ENCODE measurements at regions not wholly inside any gene's neighbourhood (a gene's known extent, or its start where the extent isn't known, plus 50 kb on each side); places are given as distances from the start of the nearest gene placed in this dataset.

- intact Hi-C loops (cut with micrococcal nuclease): loop anchor here (2.0 kb wide), 1 partner anchor 225 kb away; no protein-coding TSS in a partner anchor
- no peak for DNase-seq
- ATAC-seq (ENCODE audit: low read depth): no peak
- no peak for TF ChIP-seq CTCF (IDR thresholded peaks at IDR 0.05)
- H3K4me1 Mint-ChIP-seq: no peaks in the 10 kb centered on the region
- CTCF ChIA-PET: interaction anchor here (1.3 kb wide), 1 partner anchor 84 kb away, joined by 3 read pairs; no protein-coding TSS in a partner anchor
- H3K27me3 Mint-ChIP-seq: peaks cover 6% of the 10 kb centered on the region
- H3K4me3 Mint-ChIP-seq: no peak overlapping the region
- POLR2A ChIA-PET: no interaction called here
- no peaks in the 10 kb centered on the region for H3K36me3 Mint-ChIP-seq (ENCODE audit: low read depth)
- no peak overlapping the region for H3K27ac Mint-ChIP-seq
- no peaks in the 10 kb centered on the region for H3K9me3 Mint-ChIP-seq
Observed at GRCh38 chr4:99723612-99724011, 66.0 kb upstream of the C4orf54 start.

- Mint-ChIP-seq H3K4me1 (no peaks in the 10 kb centered on the region), H3K36me3 (ENCODE audit: low read depth) (no peaks in the 10 kb centered on the region)
Observed at GRCh38 chr4:99722725-99723124, 65.1 kb upstream of the C4orf54 start.

GRCh38 chr4:99722006-99722405 lies 64.4 kb upstream of the C4orf54 start:
- no peak for TF ChIP-seq CTCF (IDR thresholded peaks at IDR 0.05)
- Mint-ChIP-seq H3K4me3 (no peak overlapping the region), H3K9me3 (no peaks in the 10 kb centered on the region), H3K36me3 (ENCODE audit: low read depth) (no peaks in the 10 kb centered on the region), H3K4me1 (no peaks in the 10 kb centered on the region), H3K27me3 (peaks cover 10% of the 10 kb centered on the region), H3K27ac (no peak overlapping the region)
- ATAC-seq (ENCODE audit: low read depth) (no peak), DNase-seq (no peak)
- ChIA-PET POLR2A (interaction anchor here (0.6 kb wide), 1 partner anchor 128 kb away, joined by 3 read pairs; no protein-coding TSS in a partner anchor), CTCF (no interaction called here)
- intact Hi-C loops (cut with micrococcal nuclease): no loop called here

More at GRCh38 chr4:99722725-99723124, 65.1 kb upstream of the C4orf54 start:
- ChIA-PET CTCF (no interaction called here), POLR2A (no interaction called here)
- Mint-ChIP-seq H3K27ac (no peak overlapping the region), H3K9me3 (no peaks in the 10 kb centered on the region), H3K4me3 (no peak overlapping the region), H3K27me3 (peaks cover 6% of the 10 kb centered on the region)
- DNase-seq: no peak
- ATAC-seq (ENCODE audit: low read depth): no peak
- TF ChIP-seq CTCF (IDR thresholded peaks at IDR 0.05): no peak
- intact Hi-C loops (cut with micrococcal nuclease): no loop called here

- intact Hi-C loops (cut with micrococcal nuclease): no loop called here
- no peak for ATAC-seq (ENCODE audit: low read depth)
- H3K27ac Mint-ChIP-seq: no peak overlapping the region
Observed at GRCh38 chr4:99720206-99720605, 62.6 kb upstream of the C4orf54 start.

GRCh38 chr4:99716996-99717395 lies 59.4 kb upstream of the C4orf54 start:
- POLR2A ChIA-PET: no interaction called here
- intact Hi-C loops (cut with micrococcal nuclease): no loop called here
- DNase-seq: no peak
- CTCF ChIA-PET: no interaction called here
- no peaks in the 10 kb centered on the region for H3K4me1 Mint-ChIP-seq
- peaks cover 6% of the 10 kb centered on the region for H3K27me3 Mint-ChIP-seq
- no peak overlapping the region for H3K4me3 Mint-ChIP-seq
- TF ChIP-seq CTCF (IDR thresholded peaks at IDR 0.05): no peak
- H3K36me3 Mint-ChIP-seq (ENCODE audit: low read depth): no peaks in the 10 kb centered on the region
- no peak overlapping the region for H3K27ac Mint-ChIP-seq
- no peaks in the 10 kb centered on the region for H3K9me3 Mint-ChIP-seq
- ATAC-seq (ENCODE audit: low read depth): no peak

More at GRCh38 chr4:99720206-99720605, 62.6 kb upstream of the C4orf54 start:
- no peak for DNase-seq
- CTCF ChIA-PET: no interaction called here
- no peaks in the 10 kb centered on the region for H3K4me1 Mint-ChIP-seq
- H3K27me3 Mint-ChIP-seq: peaks cover 4% of the 10 kb centered on the region
- H3K9me3 Mint-ChIP-seq: no peaks in the 10 kb centered on the region
- POLR2A ChIA-PET: no interaction called here
- TF ChIP-seq CTCF (IDR thresholded peaks at IDR 0.05): no peak
- H3K36me3 Mint-ChIP-seq (ENCODE audit: low read depth): no peaks in the 10 kb centered on the region
- no peak overlapping the region for H3K4me3 Mint-ChIP-seq
